ENCODE measurements at regions not wholly inside any gene's neighbourhood (a gene's known extent, or its start where the extent isn't known, plus 50 kb on each side); places are given as distances from the start of the nearest gene placed in this dataset.
"Not testable (repeated sequence)": the region's sequence is repeated elsewhere in the genome, so short reads cannot be mapped to it uniquely, and the experiment has no call there.

- no peaks in the 10 kb centered on the region for H3K27me3 ChIP-seq (ENCODE audit: control insufficient read depth, insufficient read depth, low read length)
- H3K4me1 ChIP-seq (ENCODE audit: control insufficient read depth, insufficient read depth, low read length) = no peaks in the 10 kb centered on the region
- H3K9me3 ChIP-seq (ENCODE audit: control insufficient read depth, insufficient read depth, low read length) = no peaks in the 10 kb centered on the region
- no peak overlapping the region for H3K27ac ChIP-seq (ENCODE audit: low read depth, low read length)
- no peak for DNase-seq (ENCODE audit: low read depth in 4 of 6, low spot score in 6 of 6)
- 80% methylated on average over 1 of the region's 3 CpGs for WGBS (ENCODE audit: insufficient coverage)
- no peak overlapping the region for H3K4me3 ChIP-seq (ENCODE audit: low read depth, low read length)
- H3K36me3 ChIP-seq (ENCODE audit: control insufficient read depth, insufficient read depth, low read length) = no peaks in the 10 kb centered on the region
Measured at GRCh38 chr1:184824691-184825323, 70.1 kb upstream of the EDEM3 start.

DNA sequence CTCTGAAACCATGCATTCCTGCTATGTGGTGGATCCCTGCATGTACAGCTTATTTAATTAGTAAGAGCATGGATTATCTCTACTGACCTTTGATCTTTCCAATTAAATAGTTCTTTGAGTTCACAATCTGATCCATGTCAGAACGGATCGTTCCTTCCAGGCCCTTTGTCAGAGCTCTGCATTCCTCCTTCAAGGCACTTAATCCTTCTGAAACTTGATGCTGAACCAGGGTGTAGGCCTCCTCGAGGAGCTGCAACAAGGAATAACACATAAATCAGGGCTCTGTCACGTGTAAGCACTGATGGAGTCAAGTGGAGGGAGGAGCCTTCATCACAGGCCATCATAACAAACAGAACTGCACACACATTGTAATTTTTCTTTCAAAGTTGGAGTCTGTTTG is 68.4 kb upstream of the EDEM3 start:
- H3K27me3 ChIP-seq (ENCODE audit: control insufficient read depth, insufficient read depth, low read length) = no peaks in the 10 kb centered on the region
- H3K36me3 ChIP-seq (ENCODE audit: control insufficient read depth, insufficient read depth, low read length) = no peaks in the 10 kb centered on the region
- no peak for DNase-seq (ENCODE audit: low read depth in 4 of 6, low spot score in 6 of 6)
- H3K9me3 ChIP-seq (ENCODE audit: control insufficient read depth, insufficient read depth, low read length) = no peaks in the 10 kb centered on the region
- no peak overlapping the region for H3K4me3 ChIP-seq (ENCODE audit: low read depth, low read length)
- WGBS (ENCODE audit: insufficient coverage) = 63% methylated on average over 2 of the region's 4 CpGs
- H3K4me1 ChIP-seq (ENCODE audit: control insufficient read depth, insufficient read depth, low read length) = no peaks in the 10 kb centered on the region
- no peak overlapping the region for H3K27ac ChIP-seq (ENCODE audit: low read depth, low read length)

DNA sequence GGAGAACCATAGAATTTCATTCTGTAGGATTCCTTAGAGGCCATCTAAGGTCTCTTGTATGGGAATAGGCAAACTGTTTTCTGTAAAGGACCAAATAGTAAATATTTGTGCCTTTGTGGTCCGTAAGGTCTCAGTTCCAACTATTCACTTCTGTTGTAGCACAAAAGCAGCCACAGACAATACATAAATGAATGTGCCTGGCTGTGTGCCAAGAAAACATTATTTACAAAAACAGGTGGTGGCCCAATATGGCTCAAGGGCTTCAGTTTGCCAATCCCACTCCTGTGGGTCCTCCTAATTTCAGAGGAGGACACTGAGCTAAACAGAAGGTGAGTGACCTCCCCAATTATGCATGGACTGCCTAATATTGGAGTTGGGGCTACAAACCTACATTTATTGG is 67.6 kb upstream of the EDEM3 start:
- no peaks in the 10 kb centered on the region for H3K36me3 ChIP-seq (ENCODE audit: control insufficient read depth, insufficient read depth, low read length)
- no peak for DNase-seq (ENCODE audit: low read depth in 4 of 6, low spot score in 6 of 6)
- no peak overlapping the region for H3K27ac ChIP-seq (ENCODE audit: low read depth, low read length)
- no peaks in the 10 kb centered on the region for H3K9me3 ChIP-seq (ENCODE audit: control insufficient read depth, insufficient read depth, low read length)
- no peaks in the 10 kb centered on the region for H3K27me3 ChIP-seq (ENCODE audit: control insufficient read depth, insufficient read depth, low read length)
- no peak overlapping the region for H3K4me3 ChIP-seq (ENCODE audit: low read depth, low read length)
- no CpG with 5 or more reads among the region's 1 CpG for WGBS (ENCODE audit: insufficient coverage)
- H3K4me1 ChIP-seq (ENCODE audit: control insufficient read depth, insufficient read depth, low read length) = no peaks in the 10 kb centered on the region

DNA sequence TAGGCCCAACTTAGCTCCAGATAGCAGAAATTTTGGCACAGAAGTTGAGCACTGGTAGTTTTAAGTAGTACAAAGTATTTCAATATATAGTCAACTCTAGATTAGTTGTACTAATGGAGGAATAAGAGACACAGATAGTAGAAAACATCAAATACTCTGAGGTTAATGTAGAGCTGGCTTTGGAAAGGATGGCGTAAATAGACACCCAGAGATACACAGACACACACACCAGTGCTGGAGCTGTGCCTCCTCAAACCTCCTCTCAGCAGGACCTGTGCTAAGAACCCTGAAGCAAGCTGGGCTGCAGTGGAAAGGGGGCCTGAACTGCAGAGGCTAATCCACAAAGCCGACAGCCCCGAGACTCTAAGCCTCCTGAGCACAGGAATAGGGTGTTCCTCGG is 67.0 kb upstream of the EDEM3 start:
- 90% methylated on average over 3 of the region's 4 CpGs for WGBS (ENCODE audit: insufficient coverage)
- H3K27ac ChIP-seq (ENCODE audit: low read depth, low read length) = no peak overlapping the region

DNA sequence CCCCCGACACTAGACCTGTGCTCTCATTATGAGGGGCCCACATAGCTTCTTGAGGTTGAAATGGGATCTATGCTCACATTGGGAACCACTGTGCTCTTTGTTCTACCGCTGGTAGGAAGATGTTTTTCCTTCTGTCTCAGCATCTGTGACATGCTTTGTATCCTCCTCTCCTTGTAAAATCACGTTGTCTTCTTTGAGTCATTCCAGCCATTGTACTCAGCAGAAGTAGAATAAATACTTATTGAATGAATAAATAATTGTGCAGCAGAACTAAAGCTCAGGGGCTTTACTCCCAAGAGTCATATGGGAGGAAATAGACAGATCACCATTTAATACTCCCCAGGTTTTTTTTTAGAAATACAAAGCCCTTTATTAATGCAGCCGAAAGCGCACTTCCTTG is 66.3 kb upstream of the EDEM3 start:
- Histone ChIP-seq H3K4me3 (ENCODE audit: low read depth, low read length) (no peak overlapping the region), H3K27me3 (ENCODE audit: control insufficient read depth, insufficient read depth, low read length) (no peaks in the 10 kb centered on the region), H3K4me1 (ENCODE audit: control insufficient read depth, insufficient read depth, low read length) (no peaks in the 10 kb centered on the region), H3K36me3 (ENCODE audit: control insufficient read depth, insufficient read depth, low read length) (no peaks in the 10 kb centered on the region), H3K27ac (ENCODE audit: low read depth, low read length) (no peak overlapping the region), H3K9me3 (ENCODE audit: control insufficient read depth, insufficient read depth, low read length) (no peaks in the 10 kb centered on the region)
- WGBS (ENCODE audit: insufficient coverage) = 100% methylated on average over 1 of the region's 5 CpGs
- DNase-seq (ENCODE audit: low read depth in 4 of 6, low spot score in 6 of 6) = no peak

More for the DNA sequence above, 67.0 kb upstream of the EDEM3 start:
- Histone ChIP-seq H3K27me3 (ENCODE audit: control insufficient read depth, insufficient read depth, low read length) (no peaks in the 10 kb centered on the region), H3K36me3 (ENCODE audit: control insufficient read depth, insufficient read depth, low read length) (no peaks in the 10 kb centered on the region), H3K9me3 (ENCODE audit: control insufficient read depth, insufficient read depth, low read length) (no peaks in the 10 kb centered on the region), H3K4me3 (ENCODE audit: low read depth, low read length) (no peak overlapping the region), H3K4me1 (ENCODE audit: control insufficient read depth, insufficient read depth, low read length) (no peaks in the 10 kb centered on the region)
- no peak for DNase-seq (ENCODE audit: low read depth in 4 of 6, low spot score in 6 of 6)

GRCh38 chr1:184820218-184820750 is 65.6 kb upstream of the EDEM3 start:
- Histone ChIP-seq H3K36me3 (ENCODE audit: control insufficient read depth, insufficient read depth, low read length) (no peaks in the 10 kb centered on the region), H3K27me3 (ENCODE audit: control insufficient read depth, insufficient read depth, low read length) (no peaks in the 10 kb centered on the region), H3K9me3 (ENCODE audit: control insufficient read depth, insufficient read depth, low read length) (no peaks in the 10 kb centered on the region), H3K4me1 (ENCODE audit: control insufficient read depth, insufficient read depth, low read length) (no peaks in the 10 kb centered on the region), H3K27ac (ENCODE audit: low read depth, low read length) (no peak overlapping the region), H3K4me3 (ENCODE audit: low read depth, low read length) (no peak overlapping the region)
- 98% methylated on average over 4 of the region's 7 CpGs for WGBS (ENCODE audit: insufficient coverage)
- no peak for DNase-seq (ENCODE audit: low read depth in 4 of 6, low spot score in 6 of 6)

- Histone ChIP-seq H3K27ac (ENCODE audit: low read depth, low read length) (no peak overlapping the region), H3K9me3 (ENCODE audit: control insufficient read depth, insufficient read depth, low read length) (no peaks in the 10 kb centered on the region), H3K36me3 (ENCODE audit: control insufficient read depth, insufficient read depth, low read length) (no peaks in the 10 kb centered on the region), H3K4me3 (ENCODE audit: low read depth, low read length) (no peak overlapping the region), H3K4me1 (ENCODE audit: control insufficient read depth, insufficient read depth, low read length) (no peaks in the 10 kb centered on the region), H3K27me3 (ENCODE audit: control insufficient read depth, insufficient read depth, low read length) (no peaks in the 10 kb centered on the region)
- 82% methylated on average over 7 of the region's 7 CpGs for WGBS (ENCODE audit: insufficient coverage)
- DNase-seq (ENCODE audit: low read depth in 4 of 6, low spot score in 6 of 6) = no peak
Measured at GRCh38 chr1:184818646-184819045, 64.0 kb upstream of the EDEM3 start.

- not testable (repeated sequence) for H3K27ac ChIP-seq (ENCODE audit: low read depth, low read length); H3K36me3 ChIP-seq (ENCODE audit: control insufficient read depth, insufficient read depth, low read length)
- WGBS (ENCODE audit: insufficient coverage) = no CpG with 5 or more reads among the region's 2 CpGs
Measured at GRCh38 chr1:184817003-184817402, 62.3 kb upstream of the EDEM3 start.

GRCh38 chr1:184813528-184814089 is 59.0 kb upstream of the EDEM3 start:
- H3K4me3 ChIP-seq (ENCODE audit: low read depth, low read length) = no peak overlapping the region
- 86% methylated on average over 1 of the region's 2 CpGs for WGBS (ENCODE audit: insufficient coverage)
- H3K4me1 ChIP-seq (ENCODE audit: control insufficient read depth, insufficient read depth, low read length) = no peaks in the 10 kb centered on the region
- no peak for DNase-seq (ENCODE audit: low read depth in 4 of 6, low spot score in 6 of 6)
- no peaks in the 10 kb centered on the region for H3K27me3 ChIP-seq (ENCODE audit: control insufficient read depth, insufficient read depth, low read length)
- no peaks in the 10 kb centered on the region for H3K9me3 ChIP-seq (ENCODE audit: control insufficient read depth, insufficient read depth, low read length)
- no peak overlapping the region for H3K27ac ChIP-seq (ENCODE audit: low read depth, low read length)
- H3K36me3 ChIP-seq (ENCODE audit: control insufficient read depth, insufficient read depth, low read length) = no peaks in the 10 kb centered on the region

More at GRCh38 chr1:184817003-184817402, 62.3 kb upstream of the EDEM3 start:
- DNase-seq (ENCODE audit: low read depth in 4 of 6, low spot score in 6 of 6); H3K9me3 ChIP-seq (ENCODE audit: control insufficient read depth, insufficient read depth, low read length); H3K27me3 ChIP-seq (ENCODE audit: control insufficient read depth, insufficient read depth, low read length); H3K4me1 ChIP-seq (ENCODE audit: control insufficient read depth, insufficient read depth, low read length); H3K4me3 ChIP-seq (ENCODE audit: low read depth, low read length): not testable (repeated sequence)

DNA sequence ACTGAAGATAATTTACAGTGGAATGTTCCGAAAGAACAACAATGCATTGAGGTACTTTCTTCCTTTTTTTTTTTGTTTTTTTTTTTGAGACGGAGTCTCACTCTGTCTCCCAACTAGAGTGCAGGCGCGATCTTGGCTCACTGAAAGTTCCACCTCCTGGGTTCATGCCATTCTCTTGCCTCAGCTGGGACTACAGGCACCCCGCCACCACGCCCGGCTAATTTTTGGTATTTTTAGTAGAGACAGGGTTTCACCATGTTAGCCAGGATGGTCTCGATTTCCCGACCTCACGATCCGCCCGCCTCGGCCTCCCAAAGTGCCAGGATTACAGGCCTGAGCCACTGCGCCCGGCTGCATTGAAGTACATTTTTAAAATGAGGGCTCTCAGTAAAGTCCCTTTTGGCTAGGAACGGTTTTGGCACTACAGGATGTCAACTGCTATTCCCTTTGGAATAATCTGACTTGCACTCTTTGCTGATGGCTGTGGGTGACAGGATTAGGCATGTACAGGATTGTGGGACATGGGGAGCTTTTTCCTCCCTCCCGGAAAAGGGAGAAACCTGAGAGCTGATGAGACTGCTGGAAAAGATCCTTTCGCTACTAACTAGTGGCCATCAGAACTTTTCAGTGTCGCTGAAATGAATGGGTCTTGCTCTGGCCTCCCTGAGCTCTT is 56.9 kb upstream of the EDEM3 start:
- Histone ChIP-seq H3K27me3 (ENCODE audit: control insufficient read depth, insufficient read depth, low read length) (no peaks in the 10 kb centered on the region), H3K4me3 (ENCODE audit: low read depth, low read length) (no peak overlapping the region), H3K4me1 (ENCODE audit: control insufficient read depth, insufficient read depth, low read length) (no peaks in the 10 kb centered on the region), H3K27ac (ENCODE audit: low read depth, low read length) (no peak overlapping the region), H3K9me3 (ENCODE audit: control insufficient read depth, insufficient read depth, low read length) (no peaks in the 10 kb centered on the region), H3K36me3 (ENCODE audit: control insufficient read depth, insufficient read depth, low read length) (no peaks in the 10 kb centered on the region)
- 95% methylated on average over 16 of the region's 19 CpGs for WGBS (ENCODE audit: insufficient coverage)
- DNase-seq (ENCODE audit: low read depth in 4 of 6, low spot score in 6 of 6) = no peak

Measured in spinal cord (tissue), 9 donors.